HepG2 (cell line): ENCODE measurements at regions not wholly inside any gene's neighbourhood (a gene's known extent, or its start where the extent isn't known, plus 50 kb on each side); places are given as distances from the start of the nearest gene placed in this dataset.

Experiments
- GMEB2 ChIP-seq: IDR thresholded peaks from 2 replicates; pipeline ENCODE4 v1.6.1; 2016; ENCODE audit warnings: missing biosample characterization, missing genetic modification reagents, low read depth
- TF ChIP-seq, protein P1 (sequence below): sonication (generic); formaldehyde crosslinking; IDR thresholded peaks from 2 replicates; pipeline ENCODE4 v1.5.1; 2020; ENCODE audit warnings: missing genetic modification reagents, mild to moderate bottlenecking, borderline replicate concordance

DNA sequence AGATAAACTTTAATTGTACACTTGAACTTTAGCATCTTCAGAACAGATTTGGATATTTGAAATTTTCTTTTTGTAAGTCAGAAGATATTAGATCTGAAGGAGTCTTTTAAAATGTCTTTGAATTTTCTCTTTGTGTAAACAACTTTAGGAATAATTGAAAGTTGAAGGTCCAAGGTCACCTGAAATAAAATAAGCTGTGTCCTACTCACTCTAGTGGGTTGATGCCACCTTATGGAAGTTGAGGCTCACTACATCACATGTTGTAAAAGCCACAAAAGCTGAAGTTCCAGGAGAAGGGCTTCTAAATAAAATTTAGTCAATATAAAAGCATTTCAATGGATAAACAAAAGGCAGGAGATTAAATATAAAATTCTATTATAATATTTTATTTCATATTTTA lies 122.0 kb upstream of the ATXN7L3B start:
- TF ChIP-seq, protein P1, sequence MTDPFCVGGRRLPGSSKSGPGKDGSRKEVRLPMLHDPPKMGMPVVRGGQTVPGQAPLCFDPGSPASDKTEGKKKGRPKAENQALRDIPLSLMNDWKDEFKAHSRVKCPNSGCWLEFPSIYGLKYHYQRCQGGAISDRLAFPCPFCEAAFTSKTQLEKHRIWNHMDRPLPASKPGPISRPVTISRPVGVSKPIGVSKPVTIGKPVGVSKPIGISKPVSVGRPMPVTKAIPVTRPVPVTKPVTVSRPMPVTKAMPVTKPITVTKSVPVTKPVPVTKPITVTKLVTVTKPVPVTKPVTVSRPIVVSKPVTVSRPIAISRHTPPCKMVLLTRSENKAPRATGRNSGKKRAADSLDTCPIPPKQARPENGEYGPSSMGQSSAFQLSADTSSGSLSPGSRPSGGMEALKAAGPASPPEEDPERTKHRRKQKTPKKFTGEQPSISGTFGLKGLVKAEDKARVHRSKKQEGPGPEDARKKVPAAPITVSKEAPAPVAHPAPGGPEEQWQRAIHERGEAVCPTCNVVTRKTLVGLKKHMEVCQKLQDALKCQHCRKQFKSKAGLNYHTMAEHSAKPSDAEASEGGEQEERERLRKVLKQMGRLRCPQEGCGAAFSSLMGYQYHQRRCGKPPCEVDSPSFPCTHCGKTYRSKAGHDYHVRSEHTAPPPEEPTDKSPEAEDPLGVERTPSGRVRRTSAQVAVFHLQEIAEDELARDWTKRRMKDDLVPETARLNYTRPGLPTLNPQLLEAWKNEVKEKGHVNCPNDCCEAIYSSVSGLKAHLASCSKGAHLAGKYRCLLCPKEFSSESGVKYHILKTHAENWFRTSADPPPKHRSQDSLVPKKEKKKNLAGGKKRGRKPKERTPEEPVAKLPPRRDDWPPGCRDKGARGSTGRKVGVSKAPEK (CRISPR knock-in tag) = no peak
- TF ChIP-seq GMEB2 (CRISPR knock-in tag) = no peak
